ENCODE measurements at regions not wholly inside any gene's neighbourhood (a gene's known extent, or its start where the extent isn't known, plus 50 kb on each side); places are given as distances from the start of the nearest gene placed in this dataset.

DNA sequence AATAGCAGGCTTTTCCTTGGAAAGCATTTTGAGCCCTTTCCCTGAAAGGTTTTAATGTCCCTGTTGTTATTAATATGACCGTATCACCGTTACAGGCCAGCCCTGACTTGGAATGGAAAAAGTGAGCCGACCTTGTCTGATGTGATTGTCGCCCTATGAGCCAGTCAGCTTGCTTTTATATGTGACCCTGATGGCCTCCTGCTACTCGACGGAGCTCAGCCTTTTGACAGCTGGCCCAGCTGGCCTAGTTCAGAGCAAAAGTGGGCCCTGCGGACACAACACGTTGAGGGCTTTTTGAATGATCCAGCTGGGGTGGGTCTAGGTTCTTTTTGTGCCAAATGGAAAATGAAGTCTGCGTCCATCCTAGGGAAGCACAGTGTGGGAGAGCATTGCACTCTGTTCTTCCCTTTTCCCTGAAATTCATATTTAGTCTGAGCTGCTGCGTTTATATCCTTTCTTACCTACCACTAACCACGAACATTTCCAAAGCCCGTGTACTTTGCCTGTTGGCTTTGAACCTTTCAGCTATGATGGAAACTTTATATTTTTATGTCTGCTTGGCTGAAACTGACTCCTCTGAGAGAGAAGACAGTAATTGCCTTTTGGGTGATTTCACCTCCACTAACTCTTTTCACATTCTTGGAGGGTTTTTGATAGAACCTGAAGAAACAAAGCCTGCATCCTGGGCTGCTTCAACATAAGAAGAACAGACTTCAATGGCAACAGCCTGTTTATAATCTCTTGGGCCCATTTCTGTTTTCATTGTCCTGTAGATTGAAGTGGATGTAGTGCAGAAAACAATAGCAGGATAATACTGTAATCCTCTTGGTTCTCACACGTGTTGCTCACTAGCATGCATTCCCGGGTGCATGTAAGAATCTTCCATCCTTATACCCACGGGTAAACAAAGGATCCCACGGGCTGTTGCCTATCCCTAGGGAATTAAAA lies 121.8 kb upstream of the HDGFL1 start:
- TF ChIP-seq, protein P1, sequence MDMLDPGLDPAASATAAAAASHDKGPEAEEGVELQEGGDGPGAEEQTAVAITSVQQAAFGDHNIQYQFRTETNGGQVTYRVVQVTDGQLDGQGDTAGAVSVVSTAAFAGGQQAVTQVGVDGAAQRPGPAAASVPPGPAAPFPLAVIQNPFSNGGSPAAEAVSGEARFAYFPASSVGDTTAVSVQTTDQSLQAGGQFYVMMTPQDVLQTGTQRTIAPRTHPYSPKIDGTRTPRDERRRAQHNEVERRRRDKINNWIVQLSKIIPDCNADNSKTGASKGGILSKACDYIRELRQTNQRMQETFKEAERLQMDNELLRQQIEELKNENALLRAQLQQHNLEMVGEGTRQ (CRISPR knock-in tag; IDR thresholded peaks at IDR 0.05), result no peak
- TF ChIP-seq, protein P2, sequence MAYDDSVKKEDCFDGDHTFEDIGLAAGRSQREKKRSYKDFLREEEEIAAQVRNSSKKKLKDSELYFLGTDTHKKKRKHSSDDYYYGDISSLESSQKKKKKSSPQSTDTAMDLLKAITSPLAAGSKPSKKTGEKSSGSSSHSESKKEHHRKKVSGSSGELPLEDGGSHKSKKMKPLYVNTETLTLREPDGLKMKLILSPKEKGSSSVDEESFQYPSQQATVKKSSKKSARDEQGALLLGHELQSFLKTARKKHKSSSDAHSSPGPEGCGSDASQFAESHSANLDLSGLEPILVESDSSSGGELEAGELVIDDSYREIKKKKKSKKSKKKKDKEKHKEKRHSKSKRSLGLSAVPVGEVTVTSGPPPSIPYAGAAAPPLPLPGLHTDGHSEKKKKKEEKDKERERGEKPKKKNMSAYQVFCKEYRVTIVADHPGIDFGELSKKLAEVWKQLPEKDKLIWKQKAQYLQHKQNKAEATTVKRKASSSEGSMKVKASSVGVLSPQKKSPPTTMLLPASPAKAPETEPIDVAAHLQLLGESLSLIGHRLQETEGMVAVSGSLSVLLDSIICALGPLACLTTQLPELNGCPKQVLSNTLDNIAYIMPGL (CRISPR knock-in tag; IDR thresholded peaks at IDR 0.05), result no peak
- TF ChIP-seq, protein P3, sequence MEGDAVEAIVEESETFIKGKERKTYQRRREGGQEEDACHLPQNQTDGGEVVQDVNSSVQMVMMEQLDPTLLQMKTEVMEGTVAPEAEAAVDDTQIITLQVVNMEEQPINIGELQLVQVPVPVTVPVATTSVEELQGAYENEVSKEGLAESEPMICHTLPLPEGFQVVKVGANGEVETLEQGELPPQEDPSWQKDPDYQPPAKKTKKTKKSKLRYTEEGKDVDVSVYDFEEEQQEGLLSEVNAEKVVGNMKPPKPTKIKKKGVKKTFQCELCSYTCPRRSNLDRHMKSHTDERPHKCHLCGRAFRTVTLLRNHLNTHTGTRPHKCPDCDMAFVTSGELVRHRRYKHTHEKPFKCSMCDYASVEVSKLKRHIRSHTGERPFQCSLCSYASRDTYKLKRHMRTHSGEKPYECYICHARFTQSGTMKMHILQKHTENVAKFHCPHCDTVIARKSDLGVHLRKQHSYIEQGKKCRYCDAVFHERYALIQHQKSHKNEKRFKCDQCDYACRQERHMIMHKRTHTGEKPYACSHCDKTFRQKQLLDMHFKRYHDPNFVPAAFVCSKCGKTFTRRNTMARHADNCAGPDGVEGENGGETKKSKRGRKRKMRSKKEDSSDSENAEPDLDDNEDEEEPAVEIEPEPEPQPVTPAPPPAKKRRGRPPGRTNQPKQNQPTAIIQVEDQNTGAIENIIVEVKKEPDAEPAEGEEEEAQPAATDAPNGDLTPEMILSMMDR (IDR thresholded peaks at IDR 0.05), result no peak
- TF ChIP-seq FOXJ3 (CRISPR knock-in tag; IDR thresholded peaks at IDR 0.05; ENCODE audit: borderline replicate concordance) (no peak), ZNF263 (CRISPR knock-in tag; IDR thresholded peaks at IDR 0.05; ENCODE audit: low read depth) (no peak), ZNF317 (CRISPR knock-in tag; IDR thresholded peaks at IDR 0.05; ENCODE audit: borderline replicate concordance, low read depth) (no peak), SOX15 (CRISPR knock-in tag; IDR thresholded peaks at IDR 0.05) (no peak)
- TF ChIP-seq, protein P4, sequence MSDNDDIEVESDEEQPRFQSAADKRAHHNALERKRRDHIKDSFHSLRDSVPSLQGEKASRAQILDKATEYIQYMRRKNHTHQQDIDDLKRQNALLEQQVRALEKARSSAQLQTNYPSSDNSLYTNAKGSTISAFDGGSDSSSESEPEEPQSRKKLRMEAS (CRISPR knock-in tag; IDR thresholded peaks at IDR 0.05), result no peak
- TF ChIP-seq, protein P5, sequence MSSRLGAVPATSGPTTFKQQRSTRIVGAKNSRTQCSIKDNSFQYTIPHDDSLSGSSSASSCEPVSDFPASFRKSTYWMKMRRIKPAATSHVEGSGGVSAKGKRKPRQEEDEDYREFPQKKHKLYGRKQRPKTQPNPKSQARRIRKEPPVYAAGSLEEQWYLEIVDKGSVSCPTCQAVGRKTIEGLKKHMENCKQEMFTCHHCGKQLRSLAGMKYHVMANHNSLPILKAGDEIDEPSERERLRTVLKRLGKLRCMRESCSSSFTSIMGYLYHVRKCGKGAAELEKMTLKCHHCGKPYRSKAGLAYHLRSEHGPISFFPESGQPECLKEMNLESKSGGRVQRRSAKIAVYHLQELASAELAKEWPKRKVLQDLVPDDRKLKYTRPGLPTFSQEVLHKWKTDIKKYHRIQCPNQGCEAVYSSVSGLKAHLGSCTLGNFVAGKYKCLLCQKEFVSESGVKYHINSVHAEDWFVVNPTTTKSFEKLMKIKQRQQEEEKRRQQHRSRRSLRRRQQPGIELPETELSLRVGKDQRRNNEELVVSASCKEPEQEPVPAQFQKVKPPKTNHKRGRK (CRISPR knock-in tag; IDR thresholded peaks at IDR 0.05; ENCODE audit: borderline replicate concordance), result no peak
